Subcutaneous abdominal adipose tissue (tissue), 5 donors: ENCODE measurements at regions not wholly inside any gene's neighbourhood (a gene's known extent, or its start where the extent isn't known, plus 50 kb on each side); places are given as distances from the start of the nearest gene placed in this dataset.

Experiments
- H3K27ac ChIP-seq: one replicate; pipeline ENCODE4 v1.7.0; 2013; ENCODE audit warnings: low read depth, mild to moderate bottlenecking, inconsistent platforms, low read length, moderate library complexity
- H3K27me3 ChIP-seq, 5 donors: one replicate each; pipeline ENCODE4 v1.7.0; 2013; ENCODE audit warnings: low read length in 5 of 5, inconsistent platforms in 1 of 5; ENCODE audit not compliant: control insufficient read depth in 5 of 5, insufficient read depth in 4 of 5
- H3K36me3 ChIP-seq, 5 donors: one replicate each; pipeline ENCODE4 v1.7.0; 2013; ENCODE audit warnings: low read length in 5 of 5; ENCODE audit not compliant: control insufficient read depth in 5 of 5, insufficient read depth in 5 of 5
- H3K4me1 ChIP-seq, 5 donors: one replicate each; pipeline ENCODE4 v1.7.0; 2013; ENCODE audit warnings: low read length in 5 of 5, mild to moderate bottlenecking in 3 of 5, moderate library complexity in 1 of 5; ENCODE audit not compliant: control insufficient read depth in 5 of 5, insufficient read depth in 5 of 5
- H3K4me3 ChIP-seq, 5 donors: one replicate each; pipeline ENCODE4 v1.7.0; 2013; ENCODE audit warnings: low read length in 5 of 5, low read depth in 1 of 5
- H3K9ac ChIP-seq, 5 donors: one replicate each; pipeline ENCODE4 v1.7.0; 2013; ENCODE audit warnings: low read length in 5 of 5, mild to moderate bottlenecking in 4 of 5, moderate library complexity in 3 of 5
- H3K9me3 ChIP-seq, 5 donors: one replicate each; pipeline ENCODE4 v1.7.0; 2013; ENCODE audit warnings: low read length in 5 of 5; ENCODE audit not compliant: control insufficient read depth in 5 of 5
- donor health status: healthy.
- donor health status: healthy.
- donor health status: healthy.
- donor health status: healthy.
- donor health status: healthy.

- H3K27me3 ChIP-seq: no peaks in the 10 kb centered on the region
- H3K27ac ChIP-seq: no peak overlapping the region
- no peaks in the 10 kb centered on the region for H3K36me3 ChIP-seq
- no peak overlapping the region for H3K9ac ChIP-seq
- peaks cover 0 to 11% (median 0%) of the 10 kb centered on the region in 5 donors for H3K4me1 ChIP-seq
- no peak overlapping the region for H3K4me3 ChIP-seq
- no peaks in the 10 kb centered on the region for H3K9me3 ChIP-seq
Measured at GRCh38 chr5:152824316-152824715, 419.2 kb upstream of the NMUR2 start.

- H3K9me3 ChIP-seq: no peaks in the 10 kb centered on the region
- no peaks in the 10 kb centered on the region for H3K4me1 ChIP-seq
- no peak overlapping the region for H3K4me3 ChIP-seq
- no peak overlapping the region for H3K9ac ChIP-seq
- no peak overlapping the region for H3K27ac ChIP-seq
- no peaks in the 10 kb centered on the region for H3K36me3 ChIP-seq
- no peaks in the 10 kb centered on the region for H3K27me3 ChIP-seq
Measured at GRCh38 chr5:152838241-152838786, 433.2 kb upstream of the NMUR2 start.

- Histone ChIP-seq H3K27ac (no peak overlapping the region), H3K9ac (no peak overlapping the region), H3K4me1 (no peaks in the 10 kb centered on the region), H3K36me3 (no peaks in the 10 kb centered on the region), H3K4me3 (no peak overlapping the region), H3K27me3 (no peaks in the 10 kb centered on the region), H3K9me3 (no peaks in the 10 kb centered on the region)
Measured at GRCh38 chr5:152844713-152845112, 439.6 kb upstream of the NMUR2 start.

- Histone ChIP-seq H3K9ac (no peak overlapping the region), H3K4me3 (no peak overlapping the region), H3K36me3 (no peaks in the 10 kb centered on the region), H3K27me3 (no peaks in the 10 kb centered on the region), H3K27ac (no peak overlapping the region), H3K9me3 (no peaks in the 10 kb centered on the region), H3K4me1 (no peaks in the 10 kb centered on the region)
Measured at GRCh38 chr5:152853361-152853760, 448.3 kb upstream of the NMUR2 start.

GRCh38 chr5:152855441-152855840 lies 450.4 kb upstream of the NMUR2 start:
- H3K4me3 ChIP-seq: no peak overlapping the region
- no peaks in the 10 kb centered on the region for H3K4me1 ChIP-seq
- no peaks in the 10 kb centered on the region for H3K9me3 ChIP-seq
- H3K9ac ChIP-seq: no peak overlapping the region
- no peaks in the 10 kb centered on the region for H3K36me3 ChIP-seq
- no peaks in the 10 kb centered on the region for H3K27me3 ChIP-seq
- no peak overlapping the region for H3K27ac ChIP-seq

GRCh38 chr5:152861231-152861630 lies 456.2 kb upstream of the NMUR2 start:
- Histone ChIP-seq H3K4me3 (no peak overlapping the region), H3K27me3 (no peaks in the 10 kb centered on the region), H3K9me3 (no peaks in the 10 kb centered on the region), H3K9ac (no peak overlapping the region), H3K4me1 (no peaks in the 10 kb centered on the region), H3K36me3 (no peaks in the 10 kb centered on the region), H3K27ac (no peak overlapping the region)

GRCh38 chr5:152864447-152864846 lies 459.4 kb upstream of the NMUR2 start:
- Histone ChIP-seq H3K4me3 (no peak overlapping the region), H3K27ac (no peak overlapping the region), H3K4me1 (no peaks in the 10 kb centered on the region), H3K36me3 (no peaks in the 10 kb centered on the region), H3K9ac (no peak overlapping the region), H3K9me3 (no peaks in the 10 kb centered on the region), H3K27me3 (no peaks in the 10 kb centered on the region)

GRCh38 chr5:152864991-152865390 lies 459.9 kb upstream of the NMUR2 start:
- Histone ChIP-seq H3K4me3 (no peak overlapping the region), H3K27ac (no peak overlapping the region), H3K27me3 (no peaks in the 10 kb centered on the region), H3K36me3 (no peaks in the 10 kb centered on the region), H3K9me3 (no peaks in the 10 kb centered on the region), H3K4me1 (no peaks in the 10 kb centered on the region), H3K9ac (no peak overlapping the region)

- no peak overlapping the region for H3K4me3 ChIP-seq
- H3K36me3 ChIP-seq: no peaks in the 10 kb centered on the region
- H3K9ac ChIP-seq: no peak overlapping the region
- H3K27ac ChIP-seq: no peak overlapping the region
- no peaks in the 10 kb centered on the region for H3K4me1 ChIP-seq
- H3K9me3 ChIP-seq: peaks cover 0 to 5% (median 0%) of the 10 kb centered on the region in 5 donors
- H3K27me3 ChIP-seq: no peaks in the 10 kb centered on the region
Measured at GRCh38 chr5:152869971-152870370, 464.9 kb upstream of the NMUR2 start.

GRCh38 chr5:152882621-152883020 lies 477.5 kb upstream of the NMUR2 start:
- H3K27me3 ChIP-seq: no peaks in the 10 kb centered on the region
- H3K4me3 ChIP-seq: no peak overlapping the region
- H3K9me3 ChIP-seq: peaks cover 0 to 14% (median 6%) of the 10 kb centered on the region in 5 donors
- no peaks in the 10 kb centered on the region for H3K36me3 ChIP-seq
- no peak overlapping the region for H3K9ac ChIP-seq
- H3K4me1 ChIP-seq: no peaks in the 10 kb centered on the region
- no peak overlapping the region for H3K27ac ChIP-seq
